ENCODE measurements at regions not wholly inside any gene's neighbourhood (a gene's known extent, or its start where the extent isn't known, plus 50 kb on each side); places are given as distances from the start of the nearest gene placed in this dataset.

DNA sequence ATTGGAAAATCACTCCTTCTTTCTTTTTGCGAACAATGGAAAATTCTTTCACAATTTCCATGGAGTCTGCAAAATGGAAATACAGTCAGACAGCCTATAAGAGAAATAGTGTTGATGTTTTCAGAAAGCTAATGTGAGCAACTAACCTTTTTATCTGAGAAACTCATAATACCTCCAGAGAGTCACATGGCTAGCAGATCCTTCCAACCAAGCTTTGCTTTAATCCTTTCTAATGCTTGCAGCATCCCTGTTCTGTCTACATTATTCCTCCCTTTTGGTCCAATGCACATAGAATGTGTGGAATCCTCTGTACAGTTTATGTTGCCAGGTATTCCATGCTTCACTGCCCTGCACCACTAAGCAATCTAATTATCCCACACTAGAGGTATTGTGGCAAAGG, 717.5 kb upstream of the LRRN3 start:
- intact Hi-C loops (cut with DNase I): no loop called here
- Histone ChIP-seq H3K4me1 (no peaks in the 10 kb centered on the region), H3K36me3 (no peaks in the 10 kb centered on the region), H3K9me3 (no peaks in the 10 kb centered on the region), H3K27ac (replicated peaks in 1 of 4) (no peak overlapping the region), H3K4me3 (no peak overlapping the region), H3K27me3 (no peaks in the 10 kb centered on the region)
- TF ChIP-seq POLR2A (IDR thresholded peaks at IDR 0.05; ENCODE audit: low read depth) (no peak), EP300 (IDR thresholded peaks at IDR 0.05) (no peak), POLR2AphosphoS5 (IDR thresholded peaks at IDR 0.05) (no peak)
- TF ChIP-seq, protein P1, sequence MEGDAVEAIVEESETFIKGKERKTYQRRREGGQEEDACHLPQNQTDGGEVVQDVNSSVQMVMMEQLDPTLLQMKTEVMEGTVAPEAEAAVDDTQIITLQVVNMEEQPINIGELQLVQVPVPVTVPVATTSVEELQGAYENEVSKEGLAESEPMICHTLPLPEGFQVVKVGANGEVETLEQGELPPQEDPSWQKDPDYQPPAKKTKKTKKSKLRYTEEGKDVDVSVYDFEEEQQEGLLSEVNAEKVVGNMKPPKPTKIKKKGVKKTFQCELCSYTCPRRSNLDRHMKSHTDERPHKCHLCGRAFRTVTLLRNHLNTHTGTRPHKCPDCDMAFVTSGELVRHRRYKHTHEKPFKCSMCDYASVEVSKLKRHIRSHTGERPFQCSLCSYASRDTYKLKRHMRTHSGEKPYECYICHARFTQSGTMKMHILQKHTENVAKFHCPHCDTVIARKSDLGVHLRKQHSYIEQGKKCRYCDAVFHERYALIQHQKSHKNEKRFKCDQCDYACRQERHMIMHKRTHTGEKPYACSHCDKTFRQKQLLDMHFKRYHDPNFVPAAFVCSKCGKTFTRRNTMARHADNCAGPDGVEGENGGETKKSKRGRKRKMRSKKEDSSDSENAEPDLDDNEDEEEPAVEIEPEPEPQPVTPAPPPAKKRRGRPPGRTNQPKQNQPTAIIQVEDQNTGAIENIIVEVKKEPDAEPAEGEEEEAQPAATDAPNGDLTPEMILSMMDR (IDR thresholded peaks at IDR 0.05): no peak
- no peak for DNase-seq (ENCODE audit: extremely low spot score)
- 60% methylated on average over 1 of the region's 1 CpG for WGBS

DNA sequence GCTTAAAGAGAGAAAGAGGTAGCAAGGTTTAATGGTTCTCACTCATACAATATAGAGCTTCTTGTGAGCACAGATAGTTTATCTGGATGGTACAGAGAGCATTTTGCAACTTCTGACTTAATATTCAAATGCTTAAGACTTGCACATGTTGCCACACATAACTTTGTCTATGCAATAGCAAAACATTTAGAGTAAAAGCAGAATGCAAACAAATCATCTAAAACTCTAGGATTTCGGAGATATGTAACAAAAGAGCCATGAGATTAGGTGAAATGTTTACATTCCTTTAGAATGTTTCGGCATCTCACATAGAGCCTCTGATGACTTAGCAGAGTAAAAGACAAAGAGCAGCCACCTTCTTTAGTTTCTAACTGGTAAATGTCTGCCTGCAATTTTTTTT, 717.1 kb upstream of the LRRN3 start:
- H3K27me3 ChIP-seq: no peaks in the 10 kb centered on the region
- no peak for DNase-seq (ENCODE audit: extremely low spot score)
- TF ChIP-seq POLR2AphosphoS5 (IDR thresholded peaks at IDR 0.05) (no peak), EP300 (IDR thresholded peaks at IDR 0.05) (no peak), POLR2A (IDR thresholded peaks at IDR 0.05; ENCODE audit: low read depth) (no peak)
- TF ChIP-seq, protein P1 (IDR thresholded peaks at IDR 0.05): no peak
- no peaks in the 10 kb centered on the region for H3K4me1 ChIP-seq
- intact Hi-C loops (cut with DNase I): no loop called here
- H3K4me3 ChIP-seq: no peak overlapping the region
- H3K9me3 ChIP-seq: no peaks in the 10 kb centered on the region
- 81% methylated on average over 2 of the region's 2 CpGs for WGBS
- no peak overlapping the region for H3K27ac ChIP-seq (replicated peaks in 1 of 4)
- no peaks in the 10 kb centered on the region for H3K36me3 ChIP-seq

DNA sequence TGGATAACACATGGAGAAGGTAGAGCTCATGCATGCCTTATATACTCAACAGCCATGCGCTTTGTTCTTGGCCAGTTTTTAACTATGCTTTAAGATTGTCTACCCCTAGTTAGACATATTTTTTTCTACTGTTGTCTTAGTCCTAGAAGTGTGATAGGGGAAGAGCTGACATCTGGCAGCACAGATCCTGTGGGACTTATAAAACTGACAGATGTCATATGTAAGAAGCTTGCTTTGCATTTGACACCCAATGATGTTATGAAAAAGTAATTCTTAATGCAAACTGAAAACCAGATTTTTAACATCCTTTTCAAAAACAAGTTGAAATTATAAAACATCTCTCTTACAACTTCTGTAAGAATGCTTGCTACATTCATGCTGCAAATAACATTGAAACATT, 715.9 kb upstream of the LRRN3 start:
- 95% methylated on average over 1 of the region's 1 CpG for WGBS
- Histone ChIP-seq H3K27me3 (no peaks in the 10 kb centered on the region), H3K36me3 (no peaks in the 10 kb centered on the region), H3K4me3 (no peak overlapping the region), H3K27ac (replicated peaks in 1 of 4) (no peak overlapping the region), H3K9me3 (no peaks in the 10 kb centered on the region), H3K4me1 (no peaks in the 10 kb centered on the region)
- intact Hi-C loops (cut with DNase I): no loop called here
- DNase-seq (ENCODE audit: extremely low spot score): no peak
- TF ChIP-seq POLR2AphosphoS5 (IDR thresholded peaks at IDR 0.05) (no peak), EP300 (IDR thresholded peaks at IDR 0.05) (no peak), POLR2A (IDR thresholded peaks at IDR 0.05; ENCODE audit: low read depth) (no peak)
- TF ChIP-seq, protein P1 (IDR thresholded peaks at IDR 0.05): no peak

DNA sequence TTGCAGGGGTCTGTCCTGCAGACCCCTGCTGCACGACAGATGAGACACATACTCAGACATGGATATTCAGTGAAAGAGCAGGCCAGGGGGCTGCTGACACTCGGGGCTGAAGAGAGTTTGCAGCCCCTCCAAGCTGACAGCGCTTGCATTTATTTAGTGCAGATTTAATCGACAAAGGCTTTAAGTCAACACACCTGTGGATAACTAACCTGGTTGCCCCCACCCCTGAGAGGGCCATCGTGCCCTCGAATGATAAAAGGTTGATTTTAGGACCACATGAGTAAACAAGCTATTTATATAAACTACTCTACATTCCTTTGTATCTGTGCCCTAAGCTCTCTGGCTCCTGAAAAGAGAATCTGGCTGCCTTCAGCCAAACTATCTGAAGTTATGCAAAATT, 708.2 kb upstream of the LRRN3 start:
- DNase-seq (ENCODE audit: extremely low spot score): no peak
- H3K27ac ChIP-seq (replicated peaks in 1 of 4): no peak overlapping the region
- intact Hi-C loops (cut with DNase I): no loop called here
- WGBS: 58% methylated on average over 6 of the region's 6 CpGs
- no peak for TF ChIP-seq POLR2A (IDR thresholded peaks at IDR 0.05; ENCODE audit: low read depth)
- TF ChIP-seq, protein P1 (IDR thresholded peaks at IDR 0.05): no peak
- no peak for TF ChIP-seq EP300 (IDR thresholded peaks at IDR 0.05)
- TF ChIP-seq POLR2AphosphoS5 (IDR thresholded peaks at IDR 0.05): no peak
- no peaks in the 10 kb centered on the region for H3K9me3 ChIP-seq
- H3K27me3 ChIP-seq: no peaks in the 10 kb centered on the region
- H3K4me1 ChIP-seq: peaks cover 0 to 3% (median 0%) of the 10 kb centered on the region in 4 donors
- no peak overlapping the region for H3K4me3 ChIP-seq
- H3K36me3 ChIP-seq: no peaks in the 10 kb centered on the region

DNA sequence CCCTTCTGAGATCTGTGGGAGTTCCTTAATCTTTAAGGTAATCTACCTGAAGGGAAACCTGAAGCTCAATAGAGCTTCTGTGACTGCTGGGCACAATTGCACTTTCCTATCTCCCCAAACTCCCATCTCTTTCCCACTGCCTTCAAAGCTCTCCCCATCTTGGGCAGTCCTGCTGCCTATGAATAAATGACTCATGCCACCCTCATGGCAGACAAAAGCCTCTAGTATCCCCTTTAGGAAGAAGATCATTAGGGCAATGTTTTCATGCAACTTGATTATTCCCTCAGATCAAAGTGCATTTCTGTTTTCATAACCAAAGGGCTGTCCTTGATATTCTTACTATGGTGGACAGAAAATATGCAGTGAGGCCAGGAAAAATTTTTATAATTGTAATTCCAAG, 704.9 kb upstream of the LRRN3 start:
- Histone ChIP-seq H3K4me3 (no peak overlapping the region), H3K27ac (replicated peaks in 1 of 4) (no peak overlapping the region), H3K4me1 (peaks cover 0 to 3% (median 0%) of the 10 kb centered on the region in 4 donors), H3K27me3 (no peaks in the 10 kb centered on the region), H3K36me3 (no peaks in the 10 kb centered on the region), H3K9me3 (no peaks in the 10 kb centered on the region)
- DNase-seq (ENCODE audit: extremely low spot score): no peak
- intact Hi-C loops (cut with DNase I): no loop called here
- TF ChIP-seq, protein P1 (IDR thresholded peaks at IDR 0.05): no peak
- no peak for TF ChIP-seq EP300 (IDR thresholded peaks at IDR 0.05)
- no peak for TF ChIP-seq POLR2A (IDR thresholded peaks at IDR 0.05; ENCODE audit: low read depth)
- TF ChIP-seq POLR2AphosphoS5 (IDR thresholded peaks at IDR 0.05): no peak

Data from esophagus muscularis mucosa (tissue), 4 donors.